Activated CD8-positive, alpha-beta memory T cell treated with anti-CD3 and anti-CD28 coated beads, Interleukin-2, amount 10 ng/mL, durations not matched to agents 7 days and 5 days (primary cell): ENCODE measurements at regions not wholly inside any gene's neighbourhood (a gene's known extent, or its start where the extent isn't known, plus 50 kb on each side); places are given as distances from the start of the nearest gene placed in this dataset.

ENCODE experiments used
- ATAC-seq: fragments of 150-1000 bp; cut with Tn5 transposase; one replicate; pipeline ENCODE4 v1.10.0; 2021; ENCODE audit warnings: moderate library complexity
- CTCF ChIA-PET: fragments of 350-600 bp; sonication (Branson Sonifier 250); formaldehyde crosslinking; loops from one replicate; lab custom pipeline; 2021; ENCODE audit warnings: antibody characterized with exemption; lab: Charles Lee
- DNase-seq: peaks from one replicate; pipeline ENCODE4 v3.0.0-alpha.2; 2020
- H3K27ac Mint-ChIP-seq: one replicate; pipeline ENCODE4 v1.8.0; 2021; ENCODE audit warnings: mild to moderate bottlenecking, mixed read lengths
- H3K27me3 Mint-ChIP-seq: one replicate; pipeline ENCODE4 v1.8.0; 2021; ENCODE audit warnings: mixed read lengths
- H3K36me3 Mint-ChIP-seq: one replicate; pipeline ENCODE4 v1.8.0; 2021; ENCODE audit warnings: mild to moderate bottlenecking, mixed read lengths
- H3K4me1 Mint-ChIP-seq: one replicate; pipeline ENCODE4 v1.8.0; 2021; ENCODE audit warnings: mixed read lengths
- H3K4me3 Mint-ChIP-seq: one replicate; pipeline ENCODE4 v1.8.0; 2021; ENCODE audit warnings: mild to moderate bottlenecking, moderate library complexity, mixed read lengths
- H3K9me3 Mint-ChIP-seq: one replicate; pipeline ENCODE4 v1.8.0; 2022; ENCODE audit warnings: low read depth, mixed read lengths

DNA sequence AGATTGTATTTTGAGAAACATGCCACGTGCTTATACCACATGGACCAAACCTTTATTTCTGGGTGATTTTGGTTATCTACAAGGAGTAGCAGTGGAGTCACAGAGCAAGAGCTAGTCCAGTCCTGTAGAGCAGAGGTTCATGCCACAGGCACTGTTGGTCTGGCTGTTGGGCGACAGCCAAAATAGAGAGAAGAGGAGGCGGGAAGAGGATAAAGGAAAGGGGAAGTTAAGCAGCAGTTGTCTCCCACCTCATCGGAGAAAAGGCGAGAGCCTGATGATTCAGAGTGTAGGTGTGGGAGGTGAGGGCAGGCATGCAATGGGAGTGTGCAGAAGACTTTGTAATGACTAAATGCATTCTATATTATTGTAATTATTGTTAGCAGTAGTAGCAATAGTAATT lies 237.5 kb upstream of the ROPN1 start:
- DNase-seq (no peak), ATAC-seq (no peak)
- H3K4me1 Mint-ChIP-seq, result no peaks in the 10 kb centered on the region
- H3K9me3 Mint-ChIP-seq, result no peaks in the 10 kb centered on the region
- CTCF ChIA-PET, result no interaction called here
- no peaks in the 10 kb centered on the region for H3K36me3 Mint-ChIP-seq
- peaks cover 10% of the 10 kb centered on the region for H3K27me3 Mint-ChIP-seq
- no peak overlapping the region for H3K27ac Mint-ChIP-seq
- no peak overlapping the region for H3K4me3 Mint-ChIP-seq

DNA sequence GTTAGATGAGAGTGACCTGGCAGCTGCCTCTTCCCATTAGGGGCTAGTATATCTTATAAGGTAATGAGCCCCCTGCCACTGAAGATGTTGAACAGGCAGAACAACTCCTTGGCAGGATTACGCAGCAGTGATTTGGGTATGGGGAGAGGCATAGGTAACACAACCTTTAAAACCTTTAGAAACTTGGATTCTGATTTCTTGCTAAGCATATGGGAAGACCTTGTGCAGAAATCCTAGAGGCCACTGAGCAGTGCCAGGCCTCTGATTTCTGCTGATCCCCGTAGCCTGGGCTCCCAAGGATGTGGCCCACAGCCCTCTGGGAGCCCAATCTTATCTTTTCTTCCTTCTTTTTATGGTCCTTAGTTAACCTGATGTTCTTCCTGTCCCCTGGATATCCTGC lies 237.9 kb upstream of the ROPN1 start:
- CTCF ChIA-PET, result no interaction called here
- no peaks in the 10 kb centered on the region for H3K9me3 Mint-ChIP-seq
- ATAC-seq (no peak), DNase-seq (no peak)
- H3K27ac Mint-ChIP-seq, result no peak overlapping the region
- H3K27me3 Mint-ChIP-seq, result peaks cover 10% of the 10 kb centered on the region
- no peaks in the 10 kb centered on the region for H3K4me1 Mint-ChIP-seq
- no peaks in the 10 kb centered on the region for H3K36me3 Mint-ChIP-seq
- H3K4me3 Mint-ChIP-seq, result no peak overlapping the region

DNA sequence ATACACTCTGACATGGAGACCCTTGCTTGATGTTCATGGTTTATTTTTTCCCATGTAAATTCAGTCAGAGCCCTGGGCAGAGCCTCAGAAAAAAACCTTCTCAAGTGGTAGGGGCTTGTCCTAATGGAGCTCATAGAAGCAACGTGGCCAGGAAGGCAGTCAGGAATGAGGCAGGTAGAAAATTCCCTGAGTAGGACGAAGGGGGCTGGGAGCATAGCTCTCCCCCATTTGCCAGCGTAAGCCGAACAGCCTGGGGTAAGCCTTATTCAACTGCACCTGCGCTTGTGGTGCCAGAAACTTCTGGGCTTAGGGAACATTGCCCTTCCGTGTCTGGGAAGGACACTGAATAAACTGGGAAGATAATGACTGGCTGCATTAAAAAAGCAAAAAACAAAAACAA lies 238.5 kb upstream of the ROPN1 start:
- no peaks in the 10 kb centered on the region for H3K9me3 Mint-ChIP-seq
- CTCF ChIA-PET, result no interaction called here
- H3K27ac Mint-ChIP-seq, result no peak overlapping the region
- H3K27me3 Mint-ChIP-seq, result peaks cover 10% of the 10 kb centered on the region
- DNase-seq, result no peak
- no peaks in the 10 kb centered on the region for H3K36me3 Mint-ChIP-seq
- no peak overlapping the region for H3K4me3 Mint-ChIP-seq
- no peaks in the 10 kb centered on the region for H3K4me1 Mint-ChIP-seq
- ATAC-seq, result no peak

DNA sequence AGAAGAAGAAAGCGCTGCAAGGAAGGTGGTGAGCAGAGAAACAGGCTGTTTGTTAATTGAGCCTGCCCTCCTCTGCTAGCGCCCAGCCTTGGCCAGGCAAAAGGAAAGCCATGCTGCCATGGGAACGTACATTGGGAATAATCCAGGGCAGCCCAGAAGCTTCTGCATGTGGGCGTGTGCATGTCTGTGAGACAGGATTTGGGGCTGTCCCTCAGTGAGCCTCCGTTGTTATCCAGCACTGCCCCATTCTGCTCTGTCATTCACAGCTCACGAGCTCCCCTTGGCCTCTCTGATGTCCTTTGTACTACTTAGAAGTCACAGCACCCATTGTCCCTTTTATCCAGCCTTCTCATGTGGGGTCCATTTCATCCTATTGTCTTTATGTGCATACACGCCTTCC lies 239.1 kb upstream of the ROPN1 start:
- H3K36me3 Mint-ChIP-seq, result no peaks in the 10 kb centered on the region
- DNase-seq, result no peak
- H3K27ac Mint-ChIP-seq, result no peak overlapping the region
- H3K9me3 Mint-ChIP-seq, result no peaks in the 10 kb centered on the region
- no peaks in the 10 kb centered on the region for H3K4me1 Mint-ChIP-seq
- no peak overlapping the region for H3K4me3 Mint-ChIP-seq
- CTCF ChIA-PET, result no interaction called here
- ATAC-seq, result no peak
- H3K27me3 Mint-ChIP-seq, result peaks cover 10% of the 10 kb centered on the region

DNA sequence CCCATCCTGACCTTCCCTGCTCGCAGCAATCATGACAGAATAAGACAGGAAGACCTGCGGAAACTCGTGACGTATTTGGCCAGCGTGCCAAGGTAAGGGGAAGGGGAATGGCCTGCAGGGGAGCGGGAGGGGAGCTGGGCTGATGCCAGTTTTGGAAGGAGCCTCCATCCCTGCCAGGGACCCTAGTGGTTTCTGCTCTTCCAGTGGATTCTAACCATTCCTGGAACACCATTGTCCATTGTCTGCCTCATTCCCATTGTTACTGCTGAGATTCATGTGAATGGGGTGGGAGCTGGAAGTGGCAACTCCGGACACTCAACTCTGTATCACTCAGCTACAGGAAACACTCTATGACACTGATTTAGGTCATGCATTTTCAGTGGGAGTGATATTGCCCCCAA lies 242.9 kb upstream of the ROPN1 start:
- ATAC-seq (no peak), DNase-seq (no peak)
- CTCF ChIA-PET, result no interaction called here
- Mint-ChIP-seq H3K4me1 (no peaks in the 10 kb centered on the region), H3K27me3 (peaks cover 12% of the 10 kb centered on the region), H3K9me3 (no peaks in the 10 kb centered on the region), H3K36me3 (no peaks in the 10 kb centered on the region), H3K4me3 (no peak overlapping the region), H3K27ac (no peak overlapping the region)

DNA sequence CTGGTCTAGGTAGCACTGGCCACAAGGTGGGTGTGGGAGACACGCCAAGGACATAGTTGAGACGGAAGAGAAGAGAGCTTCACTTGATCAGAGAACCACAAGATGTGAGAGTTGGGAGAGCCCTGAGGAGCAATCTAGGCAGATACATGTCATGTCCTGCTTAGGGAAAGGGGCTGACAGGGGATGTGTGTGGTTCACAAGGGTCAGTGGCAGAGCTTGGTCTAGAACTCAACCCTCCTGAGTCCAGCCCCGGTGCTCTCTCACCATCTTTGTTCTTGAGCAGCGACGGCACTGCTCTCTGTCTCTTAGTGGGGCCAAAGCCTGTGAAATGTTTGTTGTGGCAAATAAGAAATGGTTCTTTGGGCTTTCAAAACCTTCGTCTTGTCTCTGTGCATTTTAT lies 243.5 kb upstream of the ROPN1 start:
- no peaks in the 10 kb centered on the region for H3K4me1 Mint-ChIP-seq
- no peak for ATAC-seq
- CTCF ChIA-PET, result no interaction called here

DNA sequence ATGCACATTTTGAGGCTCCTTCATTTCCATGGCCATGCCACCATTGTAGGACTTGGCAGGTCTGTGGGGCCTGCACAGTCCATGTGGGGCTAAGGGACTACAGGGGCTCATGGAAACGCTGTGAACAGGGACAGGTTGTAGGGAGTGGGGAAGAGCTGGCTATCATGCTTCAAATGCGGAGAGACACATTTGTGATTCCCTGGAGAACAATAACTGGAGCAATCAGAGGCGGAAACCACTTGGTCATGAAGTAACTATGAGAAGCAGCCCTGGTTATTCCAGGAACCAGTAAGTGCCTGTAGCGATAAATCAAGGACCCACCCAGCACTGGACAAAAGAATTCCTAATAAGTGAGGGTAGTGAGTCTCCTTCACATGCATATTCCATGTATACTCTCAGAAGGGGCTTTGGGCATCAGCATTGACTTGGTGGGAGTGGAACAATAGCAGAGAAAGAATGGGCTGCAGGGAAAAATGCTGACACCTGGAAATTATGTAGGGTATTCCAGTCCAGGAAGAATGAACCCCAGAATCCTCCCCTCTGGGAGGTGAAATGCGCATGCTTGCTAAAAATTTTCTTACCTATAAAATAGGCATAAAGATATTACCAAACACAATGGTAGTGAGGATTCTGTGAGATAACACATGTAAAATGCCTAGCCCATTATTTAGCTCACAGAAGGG lies 251.4 kb upstream of the ROPN1 start:
- H3K36me3 Mint-ChIP-seq, result no peaks in the 10 kb centered on the region
- CTCF ChIA-PET, result no interaction called here
- H3K4me1 Mint-ChIP-seq, result no peaks in the 10 kb centered on the region
- no peak for ATAC-seq
- H3K9me3 Mint-ChIP-seq, result no peaks in the 10 kb centered on the region
- H3K27ac Mint-ChIP-seq, result no peak overlapping the region
- H3K27me3 Mint-ChIP-seq, result peaks cover 5% of the 10 kb centered on the region
- DNase-seq, result no peak
- no peak overlapping the region for H3K4me3 Mint-ChIP-seq

More for the DNA sequence above, 243.5 kb upstream of the ROPN1 start:
- Mint-ChIP-seq H3K27me3 (peaks cover 7% of the 10 kb centered on the region), H3K9me3 (no peaks in the 10 kb centered on the region), H3K4me3 (no peak overlapping the region), H3K27ac (no peak overlapping the region), H3K36me3 (no peaks in the 10 kb centered on the region)
- no peak for DNase-seq

DNA sequence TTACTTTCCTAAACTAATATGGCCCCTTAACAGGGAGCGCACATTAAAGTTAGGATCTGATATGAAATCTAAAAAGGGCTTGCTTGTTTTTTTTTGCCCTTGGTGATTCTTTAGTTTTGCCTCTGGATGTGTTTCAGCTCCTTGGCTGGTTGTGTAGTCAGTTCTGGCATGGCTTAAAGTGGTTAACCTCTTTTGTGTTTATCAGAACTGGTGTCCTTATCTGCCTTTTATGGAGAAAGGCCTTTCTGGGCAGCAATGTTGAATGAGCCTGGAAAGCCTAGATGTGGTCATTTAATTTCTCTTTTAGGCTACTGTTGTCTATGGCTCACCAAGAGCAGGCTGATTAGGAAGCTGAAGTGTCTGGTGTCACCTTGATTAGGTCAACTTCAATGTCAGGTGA lies 254.5 kb upstream of the ROPN1 start:
- CTCF ChIA-PET, result no interaction called here
- no peaks in the 10 kb centered on the region for H3K9me3 Mint-ChIP-seq
- ATAC-seq (no peak), DNase-seq (no peak)
- H3K4me3 Mint-ChIP-seq, result no peak overlapping the region
- H3K36me3 Mint-ChIP-seq, result no peaks in the 10 kb centered on the region
- no peak overlapping the region for H3K27ac Mint-ChIP-seq
- H3K4me1 Mint-ChIP-seq, result peaks cover 3% of the 10 kb centered on the region
- H3K27me3 Mint-ChIP-seq, result peaks cover 10% of the 10 kb centered on the region

DNA sequence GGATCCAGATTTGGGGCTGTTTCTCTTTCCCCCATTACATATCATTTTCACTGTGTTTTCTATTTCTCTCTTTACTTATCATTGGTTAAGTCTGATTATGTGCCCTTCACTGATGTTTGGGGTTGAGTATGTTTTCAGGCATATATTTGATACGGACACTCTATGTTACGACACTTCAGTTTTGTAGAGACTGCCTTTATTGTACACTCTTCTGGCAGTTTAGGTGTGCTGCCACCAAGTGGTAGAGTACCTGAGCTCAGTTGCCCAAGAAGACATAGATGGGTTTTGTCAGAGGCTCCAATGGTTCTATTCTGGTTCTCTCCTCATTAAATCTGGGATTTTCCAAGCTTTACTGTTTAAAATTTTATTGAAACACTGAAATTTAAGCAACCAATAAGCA lies 255.0 kb upstream of the ROPN1 start:
- ATAC-seq (no peak), DNase-seq (no peak)
- CTCF ChIA-PET, result no interaction called here
- Mint-ChIP-seq H3K4me1 (peaks cover 3% of the 10 kb centered on the region), H3K36me3 (no peaks in the 10 kb centered on the region), H3K9me3 (no peaks in the 10 kb centered on the region), H3K27me3 (peaks cover 10% of the 10 kb centered on the region), H3K27ac (no peak overlapping the region), H3K4me3 (no peak overlapping the region)

DNA sequence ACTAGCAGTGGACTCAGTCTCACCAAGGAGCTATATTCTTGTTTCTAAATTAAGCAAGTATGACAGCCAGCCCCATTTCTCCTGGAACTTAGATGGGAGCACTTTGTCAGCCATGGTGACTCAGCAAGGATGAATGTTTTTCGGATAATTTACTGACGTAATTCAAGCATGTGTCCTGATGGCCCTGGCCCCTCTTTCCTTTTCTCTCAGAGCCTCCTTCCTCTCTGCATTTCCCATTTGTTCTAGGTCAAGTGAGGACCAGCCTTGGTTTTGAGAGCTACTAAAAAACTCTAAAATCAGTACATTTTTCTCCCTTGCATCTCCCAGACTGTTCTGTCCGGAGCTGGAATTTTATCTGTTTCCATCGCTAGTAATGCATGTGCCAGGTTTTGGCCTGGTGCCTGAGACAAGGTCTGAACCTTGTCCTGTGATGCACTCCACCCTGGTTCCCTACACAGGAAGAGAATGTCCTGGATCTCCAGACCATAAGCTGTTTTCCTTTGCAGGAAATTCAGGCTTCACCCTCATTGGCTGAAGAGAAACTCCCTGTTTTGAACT lies 256.6 kb upstream of the ROPN1 start:
- H3K4me1 Mint-ChIP-seq, result peaks cover 3% of the 10 kb centered on the region
- H3K4me3 Mint-ChIP-seq, result no peak overlapping the region
- H3K27me3 Mint-ChIP-seq, result peaks cover 10% of the 10 kb centered on the region
- no peaks in the 10 kb centered on the region for H3K36me3 Mint-ChIP-seq
- CTCF ChIA-PET, result no interaction called here
- no peaks in the 10 kb centered on the region for H3K9me3 Mint-ChIP-seq
- ATAC-seq, result no peak
- no peak overlapping the region for H3K27ac Mint-ChIP-seq
- DNase-seq, result no peak

DNA sequence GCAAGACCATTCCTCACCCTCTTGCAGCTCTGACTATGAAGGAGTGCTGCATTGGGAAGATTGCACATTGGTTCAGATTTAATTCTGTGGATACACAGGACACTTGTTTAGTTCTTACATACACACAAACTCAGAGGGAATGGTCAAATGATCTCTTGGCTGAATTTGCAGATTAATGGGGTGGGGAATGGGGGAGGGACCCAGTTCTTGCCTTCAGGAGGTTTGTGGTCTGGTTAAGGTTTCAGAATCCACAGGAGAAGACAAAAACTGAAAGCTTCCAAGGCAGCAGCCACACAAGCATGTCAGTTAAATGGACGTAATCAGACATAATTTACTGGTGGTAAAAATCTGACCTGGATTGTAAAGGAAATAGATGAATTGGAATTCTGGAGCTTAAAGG lies 257.1 kb upstream of the ROPN1 start:
- CTCF ChIA-PET, result no interaction called here
- H3K36me3 Mint-ChIP-seq, result no peaks in the 10 kb centered on the region
- no peak for DNase-seq
- H3K27me3 Mint-ChIP-seq, result peaks cover 11% of the 10 kb centered on the region
- no peak for ATAC-seq
- no peak overlapping the region for H3K27ac Mint-ChIP-seq
- no peaks in the 10 kb centered on the region for H3K9me3 Mint-ChIP-seq
- peaks cover 3% of the 10 kb centered on the region for H3K4me1 Mint-ChIP-seq
- no peak overlapping the region for H3K4me3 Mint-ChIP-seq

DNA sequence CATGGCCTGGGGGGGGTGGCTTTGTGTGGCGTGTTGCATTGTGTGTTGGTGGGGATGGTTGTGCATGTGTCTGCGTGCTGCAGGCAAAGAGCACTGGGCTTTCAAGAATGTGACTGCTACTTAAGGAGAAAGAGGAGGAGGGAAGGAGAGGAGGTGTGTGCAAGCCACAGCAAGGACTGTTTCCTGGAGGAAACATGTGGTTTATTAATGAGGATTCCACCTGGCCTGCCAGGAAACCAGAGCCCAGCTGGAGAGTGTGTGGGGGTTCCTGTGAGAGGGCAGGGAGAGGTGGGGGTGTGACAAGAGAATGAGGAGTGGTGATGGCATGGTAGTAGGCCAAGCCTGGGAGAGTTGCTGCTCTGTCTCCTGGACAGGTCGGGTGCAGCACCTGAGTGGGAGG lies 258.1 kb upstream of the ROPN1 start:
- Mint-ChIP-seq H3K36me3 (no peaks in the 10 kb centered on the region), H3K27me3 (peaks cover 11% of the 10 kb centered on the region), H3K4me1 (peaks cover 3% of the 10 kb centered on the region), H3K27ac (no peak overlapping the region), H3K4me3 (no peak overlapping the region), H3K9me3 (no peaks in the 10 kb centered on the region)
- DNase-seq (no peak), ATAC-seq (no peak)
- CTCF ChIA-PET, result no interaction called here

DNA sequence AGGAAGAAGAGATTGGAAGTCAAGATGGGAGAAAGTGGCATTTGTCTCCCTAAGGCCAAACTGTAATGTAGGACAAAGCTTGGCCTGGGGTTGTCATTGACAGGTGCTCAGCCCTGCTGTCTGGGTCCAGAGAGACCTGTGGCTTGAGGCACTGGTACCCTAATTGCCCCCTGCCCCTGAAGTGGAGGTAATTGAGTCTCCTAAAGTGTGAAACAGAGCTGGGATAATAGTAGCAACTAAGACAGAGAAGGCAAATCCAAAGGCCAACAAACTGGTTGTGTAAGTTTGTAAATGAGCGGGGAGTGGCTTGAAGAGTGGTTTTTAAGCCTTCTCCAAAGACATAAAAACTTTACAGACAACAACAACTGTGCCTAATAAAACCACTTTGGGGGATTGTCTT lies 264.2 kb upstream of the ROPN1 start:
- Mint-ChIP-seq H3K27me3 (peaks cover 12% of the 10 kb centered on the region), H3K9me3 (no peaks in the 10 kb centered on the region), H3K36me3 (no peaks in the 10 kb centered on the region), H3K4me1 (no peaks in the 10 kb centered on the region), H3K27ac (no peak overlapping the region), H3K4me3 (no peak overlapping the region)
- ATAC-seq (no peak), DNase-seq (no peak)
- CTCF ChIA-PET, result no interaction called here

DNA sequence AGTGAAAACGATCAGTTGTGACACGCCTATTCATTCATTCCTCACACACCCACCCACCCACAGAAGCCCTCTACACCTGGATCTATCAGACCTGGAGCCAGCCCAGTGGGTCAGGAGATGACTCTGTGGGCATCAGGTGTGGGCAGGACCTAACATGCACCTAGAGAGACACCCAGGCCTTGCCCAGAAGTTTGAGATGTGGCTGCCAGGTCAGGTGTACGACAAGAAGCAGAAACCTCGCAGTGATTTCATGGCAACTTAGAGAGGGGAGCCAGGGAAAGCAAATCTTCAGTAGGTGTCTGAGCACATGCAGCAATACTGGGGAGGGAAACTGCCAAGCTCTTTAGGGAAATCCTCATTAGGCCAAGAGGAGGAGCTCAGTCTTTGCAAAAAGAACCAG lies 264.7 kb upstream of the ROPN1 start:
- Mint-ChIP-seq H3K4me3 (no peak overlapping the region), H3K9me3 (no peaks in the 10 kb centered on the region), H3K4me1 (no peaks in the 10 kb centered on the region), H3K36me3 (no peaks in the 10 kb centered on the region), H3K27ac (no peak overlapping the region), H3K27me3 (peaks cover 12% of the 10 kb centered on the region)
- ATAC-seq (no peak), DNase-seq (no peak)
- CTCF ChIA-PET, result no interaction called here
